ENCODE measurements at regions not wholly inside any gene's neighbourhood (a gene's known extent, or its start where the extent isn't known, plus 50 kb on each side); places are given as distances from the start of the nearest gene placed in this dataset.

DNA sequence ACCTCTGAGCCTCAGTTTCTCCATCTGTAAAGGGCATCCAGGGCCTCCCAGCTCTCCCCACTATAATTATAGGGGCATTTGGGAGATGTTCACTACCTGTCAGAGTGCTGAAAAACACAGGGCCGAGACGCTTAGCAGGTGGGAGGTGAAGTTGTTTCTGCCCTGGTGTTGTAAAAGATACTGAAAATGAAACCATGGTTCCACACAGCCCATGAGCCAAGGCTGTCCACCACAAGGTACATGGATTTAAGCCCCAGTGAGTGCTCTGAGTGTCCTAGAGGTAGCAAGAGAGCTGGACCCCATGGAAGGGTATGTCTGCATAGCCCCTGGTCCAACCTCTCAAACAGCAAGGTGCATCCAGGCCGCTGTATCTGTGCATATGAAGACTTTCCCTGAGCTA is 137.5 kb downstream of the C5orf15 start:
- DNase-seq (ENCODE audit: low read depth in 2 of 2): no peak

DNA sequence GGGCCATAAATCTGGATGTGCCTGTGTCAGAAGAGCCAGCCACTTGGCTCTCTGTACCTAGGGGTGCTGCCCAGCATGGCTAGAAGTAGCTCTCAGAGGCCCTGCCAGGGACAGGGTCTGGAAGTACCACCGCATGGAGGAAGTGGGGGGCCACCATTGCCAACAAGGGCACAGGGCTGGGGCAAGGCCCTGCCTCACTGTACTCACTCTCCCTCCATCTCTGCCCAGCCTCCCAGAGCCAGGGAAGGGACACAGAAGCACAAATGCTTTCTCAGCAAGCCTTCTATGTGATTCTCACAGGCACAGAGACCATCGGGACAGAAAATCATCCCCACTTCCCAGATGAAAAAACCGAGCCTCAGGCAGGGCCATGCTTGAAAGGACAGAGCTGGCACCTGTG is 138.1 kb downstream of the C5orf15 start:
- DNase-seq (ENCODE audit: low read depth in 2 of 2): no peak

DNA sequence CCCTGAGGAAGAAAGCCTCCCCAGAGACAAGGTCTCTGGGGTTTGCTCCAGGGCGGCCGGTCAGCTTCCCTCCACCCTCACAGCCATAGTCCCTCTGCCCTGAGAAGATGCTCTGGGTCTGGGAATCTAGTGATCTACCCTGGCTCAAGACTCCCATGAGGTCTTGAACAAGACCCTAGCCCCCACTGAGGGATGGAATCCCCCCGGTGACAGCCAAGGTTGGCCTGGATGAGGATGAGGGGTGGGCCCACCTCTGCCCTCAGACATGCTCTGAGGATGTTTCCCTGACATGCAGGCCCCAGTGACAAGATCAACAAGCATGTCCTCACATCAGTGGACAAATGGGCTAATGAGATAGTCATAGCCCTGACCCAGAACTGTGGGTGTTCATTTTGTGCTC is 138.6 kb downstream of the C5orf15 start:
- DNase-seq (ENCODE audit: low read depth in 2 of 2): no peak

DNA sequence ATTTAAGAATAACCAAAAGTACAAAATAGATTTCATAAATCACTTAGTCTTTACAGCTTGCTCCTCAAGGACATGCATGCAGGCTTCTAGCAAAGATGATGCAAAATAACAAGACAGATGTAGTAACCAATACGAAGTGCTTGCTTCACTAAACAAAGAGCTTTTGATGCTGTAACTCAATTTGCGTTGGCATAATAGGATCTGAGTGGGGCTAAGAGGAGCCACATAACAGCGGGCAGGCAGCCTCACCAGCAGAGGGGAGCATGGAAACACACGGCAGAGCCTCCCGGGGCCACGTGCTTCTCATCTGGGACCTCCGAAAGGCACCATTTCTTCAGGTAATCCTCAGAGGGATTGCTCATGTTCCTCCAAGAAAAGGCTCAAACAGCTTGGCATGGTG is 139.7 kb downstream of the C5orf15 start:
- no peak for DNase-seq (ENCODE audit: low read depth in 2 of 2)

DNA sequence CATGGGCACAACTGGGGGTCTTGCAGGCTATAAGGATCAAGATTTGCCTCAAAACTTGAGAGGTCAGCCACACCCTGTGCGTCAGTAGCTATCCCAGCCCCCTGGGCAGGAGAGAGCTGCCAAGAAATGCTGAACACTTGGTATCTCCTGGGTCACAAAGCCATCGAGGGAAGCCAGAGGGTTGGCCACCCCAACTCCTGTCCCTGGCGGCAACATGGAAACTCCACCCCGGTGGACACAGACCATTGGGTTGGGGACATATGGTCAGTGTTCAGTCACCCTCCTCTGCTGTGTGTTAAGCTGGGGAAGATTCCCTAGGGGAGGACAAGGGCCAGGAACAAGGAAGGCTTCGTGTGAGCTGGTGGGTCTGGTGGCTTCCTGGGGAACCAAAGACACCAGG is 140.6 kb downstream of the C5orf15 start:
- DNase-seq (ENCODE audit: low read depth in 2 of 2): no peak

DNA sequence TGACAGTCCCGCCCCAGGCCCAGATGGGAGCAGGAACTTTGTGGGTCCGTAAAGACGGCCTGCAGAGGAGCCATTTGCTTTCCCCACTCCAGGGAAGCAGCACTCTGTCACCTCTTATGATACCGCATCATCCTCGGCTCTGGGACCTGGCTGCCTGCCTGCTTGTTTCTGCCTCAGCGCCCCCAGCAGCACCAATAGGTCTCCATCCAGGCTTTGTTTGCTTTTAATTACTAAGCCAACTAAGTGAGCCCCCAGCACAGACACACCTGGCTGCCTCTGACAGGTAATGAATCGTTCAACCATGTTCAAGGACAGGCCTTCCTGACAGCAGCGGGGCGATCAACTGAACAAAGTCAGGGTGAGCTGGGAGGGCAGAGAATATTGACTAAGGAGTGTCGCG is 141.4 kb downstream of the C5orf15 start:
- no peak for DNase-seq (ENCODE audit: low read depth in 2 of 2)

DNA sequence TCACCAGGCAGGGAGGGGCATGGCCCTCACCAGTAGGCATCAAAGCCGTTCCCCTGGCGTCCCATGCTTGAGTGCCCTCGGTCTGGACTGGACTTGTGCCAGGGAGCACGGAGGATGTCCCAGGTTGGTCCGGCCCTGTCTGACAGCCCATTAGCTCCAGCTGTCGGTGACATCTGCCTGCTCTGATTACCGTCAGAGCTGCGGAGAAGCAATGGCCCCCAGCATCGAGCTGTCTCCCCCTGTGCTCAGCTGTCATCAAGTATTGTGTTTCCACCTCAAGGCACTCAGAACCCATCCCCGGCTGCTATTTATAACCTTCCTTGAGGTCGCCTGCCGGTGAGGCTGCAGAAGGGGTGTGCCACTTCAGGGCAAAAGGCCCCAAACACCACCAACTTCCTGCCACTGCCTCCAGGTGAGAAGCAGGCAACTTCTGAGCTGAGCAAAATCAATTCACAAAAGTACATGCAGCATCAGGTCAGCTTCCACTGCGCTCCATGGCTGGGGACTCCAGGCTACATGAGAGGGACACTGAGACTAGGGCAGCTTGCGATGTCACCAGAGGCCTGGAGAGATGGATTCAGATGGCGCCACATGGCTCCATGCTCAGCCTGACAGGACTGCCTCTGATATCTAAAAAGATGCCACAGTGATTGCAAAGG is 142.7 kb downstream of the C5orf15 start:
- DNase-seq (ENCODE audit: low read depth in 2 of 2): no peak

DNA sequence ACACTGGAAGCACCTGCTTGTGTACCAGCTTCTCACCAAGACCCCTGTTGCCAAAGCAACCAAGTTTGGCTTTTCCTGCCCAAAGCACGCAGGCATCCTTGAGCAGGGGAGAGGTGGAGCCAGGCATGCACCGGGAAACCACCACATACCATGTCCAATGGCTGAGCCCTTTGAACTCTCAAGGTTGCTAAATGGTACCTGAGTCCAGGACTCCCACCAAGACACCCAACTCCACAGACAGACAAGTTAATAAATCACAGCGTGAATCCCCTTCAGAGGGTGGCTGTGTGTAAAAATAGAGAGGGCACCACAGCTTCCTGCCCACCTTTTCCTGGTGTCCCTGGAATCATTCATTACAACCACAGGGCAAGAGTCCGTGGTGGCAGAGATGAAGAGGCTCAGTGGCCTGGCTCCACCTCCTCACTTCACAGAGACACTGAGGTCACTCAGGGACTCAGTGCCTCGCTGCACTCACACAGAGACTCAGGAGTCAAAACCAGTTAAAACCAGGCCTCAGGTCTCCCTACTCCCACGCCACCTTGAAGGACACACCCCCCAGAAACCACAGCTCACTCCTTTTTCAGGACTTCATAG is 143.7 kb downstream of the C5orf15 start:
- DNase-seq (ENCODE audit: low read depth in 2 of 2): no peak

DNA sequence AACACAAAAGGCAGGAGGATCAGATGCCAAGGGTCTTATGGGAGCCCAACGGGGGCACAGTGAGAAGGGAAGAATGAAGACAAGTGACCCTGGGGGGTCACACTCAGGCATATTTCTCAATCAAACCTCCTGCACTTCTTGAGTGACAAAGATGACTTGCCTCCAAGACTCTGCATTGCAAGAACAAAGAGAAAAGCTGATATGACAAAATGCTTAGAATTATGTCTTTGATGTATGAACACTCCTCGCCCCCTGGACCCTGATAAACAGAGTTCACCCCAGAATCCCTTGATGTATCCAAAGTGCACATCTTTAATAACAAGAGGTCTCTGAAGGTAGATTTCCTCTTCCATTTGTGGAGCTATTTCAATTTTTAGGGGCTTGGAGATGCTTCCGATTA is 146.5 kb downstream of the C5orf15 start:
- DNase-seq (ENCODE audit: low read depth in 2 of 2): no peak

DNA sequence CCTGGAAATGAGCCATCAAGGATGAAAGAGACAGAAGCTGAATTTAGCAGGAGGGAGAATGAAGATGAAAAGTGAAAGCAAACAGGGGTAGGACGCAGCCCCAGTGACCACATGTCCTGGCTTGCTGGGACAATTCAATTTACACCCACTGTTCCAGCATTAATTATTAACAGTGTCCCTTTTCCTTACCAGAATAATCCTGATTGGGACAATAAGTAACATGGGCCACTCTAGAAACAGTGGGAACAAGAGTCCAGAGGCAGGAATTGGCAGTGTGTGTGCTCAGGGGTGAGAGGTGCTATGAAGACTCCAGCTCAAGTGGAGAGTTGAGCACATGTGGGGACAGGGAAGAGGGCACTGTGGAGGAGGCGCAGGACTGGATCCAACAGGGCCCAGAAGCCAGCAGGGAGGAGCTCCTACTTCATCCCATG is 147.1 kb downstream of the C5orf15 start:
- DNase-seq (ENCODE audit: low read depth in 2 of 2): no peak

DNA sequence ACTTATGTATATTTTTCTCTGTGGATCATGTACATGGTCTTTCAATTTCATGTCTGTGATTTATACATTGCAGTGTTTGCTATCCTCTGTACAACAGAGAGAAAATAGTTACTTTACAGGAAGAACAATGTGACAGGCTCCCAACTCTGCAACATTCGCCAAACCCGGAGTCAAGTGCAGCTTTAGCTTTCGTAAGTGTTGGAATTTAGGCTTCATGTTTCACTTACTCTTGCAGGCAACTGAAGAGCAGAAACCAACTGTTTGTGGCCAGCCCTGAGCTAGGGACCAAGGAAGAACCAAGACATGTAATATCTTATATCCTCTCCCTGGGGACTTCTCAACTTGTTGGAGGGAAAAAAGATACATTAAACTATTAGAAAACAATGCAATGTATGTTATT is 147.9 kb downstream of the C5orf15 start:
- no peak for DNase-seq (ENCODE audit: low read depth in 2 of 2)

DNA sequence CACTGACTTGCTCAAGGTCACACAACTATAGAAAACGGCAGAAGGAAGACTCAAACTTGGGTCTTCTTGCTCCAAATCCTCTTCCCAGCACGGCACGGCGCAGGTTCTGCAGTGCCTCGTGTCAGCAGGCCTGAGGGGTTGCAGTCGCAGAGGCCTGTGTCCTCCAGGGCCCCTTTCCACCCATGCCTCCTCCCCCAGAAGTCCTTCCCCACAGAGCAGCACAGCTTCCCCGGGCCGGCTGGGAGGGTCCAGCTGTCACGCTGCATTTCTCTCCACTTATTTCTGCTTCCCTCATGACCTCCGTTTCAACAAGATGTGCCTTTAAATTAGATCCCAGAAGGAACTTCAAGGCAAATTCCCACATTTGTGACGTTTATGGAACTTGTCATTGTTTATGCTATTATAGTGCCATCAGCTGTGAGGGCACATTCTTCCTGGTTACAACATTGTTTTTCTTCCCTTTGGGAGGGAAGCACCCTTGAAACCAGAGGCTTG is 148.4 kb downstream of the C5orf15 start:
- no peak for DNase-seq (ENCODE audit: low read depth in 2 of 2)

DNA sequence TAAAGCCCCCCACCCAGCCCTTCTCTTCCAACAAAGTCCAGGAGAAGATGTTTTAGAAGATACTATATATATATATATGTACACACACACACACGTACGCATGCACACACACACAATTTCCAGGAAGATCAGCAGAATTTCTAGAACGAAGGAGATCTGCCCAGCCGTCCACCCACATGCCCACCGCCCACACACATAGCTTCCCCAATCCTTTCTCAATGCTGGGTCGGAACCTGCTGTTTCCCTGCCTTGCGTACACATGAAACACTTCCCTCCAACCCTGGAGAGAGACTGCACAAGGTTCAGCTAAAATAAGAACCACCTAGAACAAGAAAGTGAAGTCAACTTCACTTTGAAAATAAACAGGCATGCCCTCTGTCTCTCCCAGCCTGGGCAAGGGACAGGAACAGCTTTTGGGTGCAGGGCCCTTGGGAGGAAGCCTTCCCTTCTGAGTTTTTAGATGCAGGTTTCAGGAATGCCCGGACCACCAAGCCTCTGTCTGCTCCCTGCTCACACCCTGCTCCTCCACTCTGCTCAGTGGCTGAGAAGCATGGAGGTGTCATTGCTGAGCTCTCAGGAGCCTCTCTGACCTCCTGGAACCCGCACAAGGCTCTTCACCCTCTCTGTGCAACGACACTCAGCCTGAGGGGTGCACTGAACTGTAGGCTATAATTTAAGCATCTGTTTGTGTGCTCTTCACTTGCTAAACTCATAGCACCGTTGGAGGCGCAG is 149.4 kb downstream of the C5orf15 start:
- no peak for DNase-seq (ENCODE audit: low read depth in 2 of 2)

DNA sequence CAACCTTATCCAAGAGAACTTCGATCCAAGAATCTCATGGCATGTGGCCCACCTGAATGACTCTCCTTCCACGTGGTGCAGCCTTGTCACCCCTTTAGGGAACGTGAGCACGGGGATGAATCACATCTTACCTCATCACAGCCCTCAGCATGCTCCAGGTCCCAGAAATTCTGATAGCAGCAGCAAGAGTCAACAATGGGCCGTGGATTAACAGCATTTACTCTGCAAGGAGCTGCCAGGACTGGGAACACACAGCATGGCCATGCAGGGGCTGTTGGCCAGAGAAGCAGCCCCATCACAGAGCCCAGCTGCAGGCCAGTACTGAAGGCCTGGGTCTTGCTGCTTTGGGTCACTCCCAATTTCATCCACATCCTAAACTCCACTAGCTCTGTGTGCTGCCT is 150.4 kb downstream of the C5orf15 start:
- no peak for DNase-seq (ENCODE audit: low read depth in 2 of 2)

DNA sequence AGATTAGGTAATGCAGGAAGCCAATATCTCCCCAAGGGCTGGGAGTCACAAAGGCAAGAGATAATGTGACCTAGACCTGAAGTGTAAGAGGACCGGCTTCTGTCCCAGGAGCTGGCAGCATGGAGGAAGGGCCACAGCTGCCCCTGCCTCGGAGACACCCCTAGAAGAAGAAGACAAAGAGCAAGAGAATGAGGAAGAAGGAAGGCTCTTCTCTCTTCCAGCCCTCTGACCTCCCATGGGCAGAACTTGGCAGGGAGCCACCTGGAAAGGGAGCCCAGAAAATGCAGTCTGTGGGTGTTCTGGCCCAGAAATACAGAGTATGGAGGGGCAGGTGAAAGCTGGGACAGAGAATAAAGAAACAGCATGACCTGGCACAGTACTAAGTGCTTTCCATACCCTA is 151.0 kb downstream of the C5orf15 start:
- no peak for DNase-seq (ENCODE audit: low read depth in 2 of 2)

DNA sequence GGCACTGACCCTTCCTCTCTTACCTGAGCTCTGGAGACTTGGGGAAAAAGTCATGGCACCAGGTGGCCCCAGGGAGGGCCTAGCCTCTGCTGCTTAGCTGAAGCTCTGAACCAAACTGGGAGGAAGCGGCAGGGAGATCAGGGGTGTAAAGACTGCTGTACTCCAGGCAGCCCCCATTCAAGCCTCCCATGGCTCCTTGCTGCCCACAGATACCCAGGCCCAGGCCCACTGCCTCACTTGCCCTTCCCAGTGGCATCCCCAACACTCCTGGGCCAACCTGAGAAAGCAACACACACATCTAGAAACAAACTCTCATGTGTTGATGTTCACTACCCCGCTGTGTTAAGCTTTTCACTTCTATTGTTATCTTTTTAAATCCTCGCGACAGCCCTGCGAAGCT is 151.6 kb downstream of the C5orf15 start:
- DNase-seq (ENCODE audit: low read depth in 2 of 2): no peak

DNA sequence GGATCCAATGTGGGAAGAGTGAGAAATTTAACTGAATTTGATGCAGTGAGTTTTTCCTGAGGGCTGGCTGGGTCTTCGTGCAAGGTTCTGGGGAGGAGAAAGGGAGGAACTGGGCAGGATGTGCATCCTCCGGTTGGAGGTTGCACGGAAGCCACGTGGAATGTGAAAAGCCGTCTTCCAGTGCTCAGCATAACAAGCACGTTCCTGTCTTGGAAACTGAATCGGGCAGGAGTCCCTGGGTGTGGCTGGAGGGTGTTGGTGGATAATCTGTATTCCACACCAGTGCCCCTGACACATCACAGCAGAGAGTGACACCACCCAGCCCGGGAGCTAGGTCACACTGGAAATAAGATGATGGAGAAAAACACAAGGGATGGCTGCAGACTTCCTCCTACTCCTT is 154.3 kb downstream of the C5orf15 start:
- DNase-seq (ENCODE audit: low read depth in 2 of 2): no peak

DNA sequence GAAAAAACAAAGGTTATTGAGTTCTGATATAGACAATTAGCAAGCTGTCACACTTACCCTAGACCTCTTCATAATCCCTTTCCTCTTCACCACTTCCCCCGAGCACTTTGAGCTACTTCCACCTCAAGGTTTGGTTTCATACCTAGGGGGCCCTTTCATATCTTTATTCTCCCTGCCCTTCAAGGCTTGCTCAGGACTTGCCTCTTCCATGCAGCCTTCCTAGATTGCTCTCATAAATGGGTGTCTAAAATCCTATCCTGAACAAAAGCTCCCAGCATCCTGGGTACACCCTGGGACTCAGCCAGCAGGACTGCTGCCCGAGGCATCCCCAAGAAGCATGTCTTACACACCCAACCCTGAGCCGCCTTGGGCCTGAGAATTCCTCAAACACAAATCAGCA is 157.3 kb downstream of the C5orf15 start:
- no peak for DNase-seq (ENCODE audit: low read depth in 2 of 2)

DNA sequence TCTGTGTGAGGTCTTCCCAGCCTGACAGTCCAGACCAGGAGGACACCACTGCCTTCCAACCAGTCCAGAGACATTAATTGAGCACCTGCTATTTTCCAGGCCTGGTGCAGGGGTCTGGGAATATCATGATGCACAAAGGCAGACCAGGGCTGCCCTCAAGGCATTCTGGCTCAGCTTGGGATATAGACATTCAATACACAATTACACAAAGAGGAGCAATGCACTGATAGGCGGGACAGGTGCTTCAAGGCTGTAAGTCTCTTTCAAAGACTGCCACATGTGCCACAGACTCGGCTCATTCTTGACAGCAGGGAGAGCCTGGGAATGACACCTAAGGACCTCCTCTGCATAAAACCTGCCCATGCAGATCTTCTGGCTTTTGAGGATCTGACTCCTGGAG is 158.6 kb downstream of the C5orf15 start:
- no peak for DNase-seq (ENCODE audit: low read depth in 2 of 2)

DNA sequence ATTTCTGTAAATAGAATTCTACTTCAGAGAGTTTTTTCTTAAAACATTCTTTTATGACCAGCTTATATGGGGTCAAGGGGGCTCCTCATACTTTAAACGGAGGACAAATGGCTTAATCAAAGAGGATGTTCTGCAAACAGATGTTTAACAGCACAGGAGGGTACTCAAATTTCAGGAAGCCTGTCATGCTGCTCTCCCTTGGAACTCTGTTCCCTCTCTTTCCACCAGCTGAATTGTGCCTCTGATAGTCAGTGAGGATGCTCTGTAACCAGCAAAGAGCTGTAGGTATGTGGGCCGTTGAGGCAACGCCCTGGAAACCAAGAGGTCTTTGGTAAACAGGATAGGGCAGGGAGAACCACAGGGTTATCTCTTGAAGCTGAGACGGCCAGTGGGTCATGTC is 161.1 kb downstream of the C5orf15 start:
- DNase-seq (ENCODE audit: low read depth in 2 of 2): no peak

DNA sequence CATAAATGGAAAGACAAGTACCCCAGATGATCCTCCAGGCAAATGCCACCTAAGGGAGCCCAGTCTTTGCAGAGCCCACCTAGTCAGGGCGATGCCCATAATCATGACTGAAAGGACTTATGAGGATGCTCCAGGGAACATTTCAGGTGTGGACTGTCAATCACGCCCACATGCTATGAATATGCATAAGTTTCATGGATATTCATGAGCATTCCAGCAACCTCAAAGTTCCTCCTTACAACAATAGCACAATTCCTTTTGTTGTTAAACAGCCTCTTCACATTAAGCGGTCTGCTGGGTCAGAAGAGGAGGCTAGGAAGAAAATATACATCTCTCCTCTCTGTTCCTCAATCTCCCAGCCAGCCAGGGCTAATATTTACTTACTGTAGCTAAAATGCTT is 161.6 kb downstream of the C5orf15 start:
- DNase-seq (ENCODE audit: low read depth in 2 of 2): no peak

DNA sequence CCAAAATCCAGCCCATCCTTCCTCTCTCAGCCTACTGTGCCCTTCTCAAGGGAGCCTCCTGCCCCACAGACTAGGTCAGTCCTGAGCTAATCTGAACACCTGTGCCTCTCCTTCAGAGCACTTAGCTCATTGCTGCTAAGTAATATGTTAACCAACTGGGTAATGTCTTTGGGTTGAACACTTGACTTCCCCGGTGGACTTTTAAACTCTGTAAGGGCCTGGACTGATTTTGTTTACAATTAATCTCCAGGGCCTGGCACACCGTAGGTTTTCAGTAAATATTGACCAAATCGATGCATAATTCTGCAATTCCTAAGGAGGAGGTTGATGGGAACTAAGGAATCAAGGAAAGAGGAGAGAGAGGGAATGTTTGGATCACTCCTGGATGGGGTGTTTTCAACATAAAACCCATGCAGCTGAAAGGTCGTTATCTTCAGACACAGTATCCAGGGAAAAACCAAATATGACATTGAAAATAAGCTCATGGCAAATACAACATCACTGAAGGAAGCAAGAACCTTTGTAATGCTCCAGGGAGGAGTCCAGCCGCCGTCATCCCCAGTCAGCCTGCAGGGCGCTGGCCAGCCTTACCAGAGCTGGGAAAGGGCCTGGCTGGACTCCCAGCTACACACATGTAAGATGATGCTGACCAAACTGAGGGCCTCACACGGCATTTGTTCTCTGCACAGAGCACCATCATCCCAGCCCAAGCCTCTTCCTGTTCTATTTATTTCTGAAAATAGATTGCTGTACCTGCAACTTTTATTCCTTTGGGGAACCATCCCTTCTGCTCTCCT is 166.3 kb downstream of the C5orf15 start:
- no peak for DNase-seq (ENCODE audit: low read depth in 2 of 2)

Data from fibroblast of skin of left biceps (primary cell).